ENCODE measurements at regions not wholly inside any gene's neighbourhood (a gene's known extent, or its start where the extent isn't known, plus 50 kb on each side); places are given as distances from the start of the nearest gene placed in this dataset.

GRCh38 chr7:157073335-157073734, 62.9 kb upstream of the MNX1 start:
- H3K4ac ChIP-seq (ENCODE audit: low read depth, low read length) = no peak overlapping the region
- H2BK15ac ChIP-seq (ENCODE audit: low read depth, low read length) = no peak overlapping the region
- H3K4me1 ChIP-seq (ENCODE audit: control insufficient read depth, insufficient read depth, low read length) = no peaks in the 10 kb centered on the region
- no peak overlapping the region for H3K9ac ChIP-seq (ENCODE audit: low read depth, low read length)
- no peaks in the 10 kb centered on the region for H4K20me1 ChIP-seq (ENCODE audit: insufficient read depth, low read length)
- peaks cover 18% of the 10 kb centered on the region for H3K27me3 ChIP-seq (ENCODE audit: control insufficient read depth, insufficient read depth, low read length)
- dilution Hi-C loops (cut with HindIII; ENCODE audit: low sequenced_read_pairs, unreplicated experiment) = no loop called here
- no peak overlapping the region for H2AFZ ChIP-seq (replicated peaks; ENCODE audit: low read length, poor library complexity)
- no peaks in the 10 kb centered on the region for H3K9me1 ChIP-seq (ENCODE audit: insufficient read depth, low read length)
- no peak overlapping the region for H2AK5ac ChIP-seq (ENCODE audit: low read depth, low read length)
- in situ Hi-C loops (cut with MboI; ENCODE audit: low sequenced_read_pairs) = no loop called here
- no peak overlapping the region for H2BK20ac ChIP-seq (ENCODE audit: low read depth, low read length)
- no peak overlapping the region for H3K18ac ChIP-seq (ENCODE audit: low read depth, low read length)
- H4K91ac ChIP-seq (ENCODE audit: insufficient read depth, low read depth, low read length) = no peak overlapping the region
- CTCF ChIA-PET = no interaction called here
- H2BK120ac ChIP-seq (ENCODE audit: low read depth, low read length) = no peak overlapping the region
- H2AK9ac ChIP-seq (replicated peaks; ENCODE audit: low read depth, low read length, poor library complexity) = no peak overlapping the region
- H3K9me3 ChIP-seq (ENCODE audit: control insufficient read depth, insufficient read depth, low read length) = no peaks in the 10 kb centered on the region
- H3K27ac ChIP-seq (ENCODE audit: insufficient read depth, low read length) = no peak overlapping the region
- H3K56ac ChIP-seq (ENCODE audit: extremely low read depth, insufficient read depth, low read length) = no peak overlapping the region
- no peak overlapping the region for H2BK5ac ChIP-seq (ENCODE audit: low read depth, low read length, poor library complexity, severe bottlenecking)
- BruUV-seq (replicated peaks) = no TSS peak
- ATAC-seq (ENCODE audit: low read depth) (no peak), DNase-seq (no peak)
- H3K36me3 ChIP-seq (ENCODE audit: control insufficient read depth, insufficient read depth, low read length) = no peaks in the 10 kb centered on the region
- H4K5ac ChIP-seq (ENCODE audit: low read depth, low read length) = no peak overlapping the region
- TF ChIP-seq BHLHE40 (IDR thresholded peaks at IDR 0.05; ENCODE audit: low read depth, low read length) (no peak), USF2 (IDR thresholded peaks at IDR 0.05; ENCODE audit: low read depth, low read length) (no peak), RFX5 (IDR thresholded peaks at IDR 0.05; ENCODE audit: low read depth, low read length) (no peak), CTCF (conservative IDR thresholded peaks at IDR 0.05; ENCODE audit: low read depth, low read length) (no peak), FOS (IDR thresholded peaks at IDR 0.05; ENCODE audit: low read depth, low read length) (no peak), RCOR1 (IDR thresholded peaks at IDR 0.05; ENCODE audit: insufficient replicate concordance, low read length) (no peak), CHD1 (IDR thresholded peaks at IDR 0.05; ENCODE audit: low read depth, low read length) (no peak), SMC3 (IDR thresholded peaks at IDR 0.05; ENCODE audit: low read depth, low read length) (no peak), MXI1 (IDR thresholded peaks at IDR 0.05; ENCODE audit: borderline replicate concordance, low read depth, low read length) (no peak)
- H3K79me1 ChIP-seq (ENCODE audit: low read depth in 1 of 2, low read length in 2 of 2) = no peaks in the 10 kb centered on the region
- H4K8ac ChIP-seq (ENCODE audit: low read depth in 2 of 2, low read length in 2 of 2) = no peak overlapping the region
- H3K4me3 ChIP-seq (ENCODE audit: insufficient read depth, low read depth, low read length) = no peak overlapping the region
- 20% methylated on average over 1 of the region's 3 CpGs; no CpG with 5 or more reads in 1 of the 2 experiments for WGBS, 2 experiments (ENCODE audit: extremely low coverage in 2 of 2, insufficient read length in 1 of 2)
- H3K4me2 ChIP-seq (ENCODE audit: low read depth, low read length) = no peak overlapping the region
- POLR2A ChIA-PET (ENCODE audit: unreplicated experiment) = no interaction called here
- no peak overlapping the region for H3K23ac ChIP-seq (ENCODE audit: low read depth, low read length)
- intact Hi-C loops (cut with micrococcal nuclease) = no loop called here
- no peak overlapping the region for H3K14ac ChIP-seq (replicated peaks; ENCODE audit: low read depth, low read length)

All from IMR-90 (cell line).